Fibroblast of lung (primary cell): ENCODE measurements at regions not wholly inside any gene's neighbourhood (a gene's known extent, or its start where the extent isn't known, plus 50 kb on each side); places are given as distances from the start of the nearest gene placed in this dataset.

Experiments used
- DNase-seq, 2 donors: peaks; one replicate each; pipeline versions ENCODE4 v3.0.0 to v3.0.0-alpha.2; 2010; ENCODE audit warnings: low read depth in 2 of 2
- H2AFZ ChIP-seq: 2 replicates; pipeline ENCODE4 v1.5.1; 2012; ENCODE audit warnings: low read length, control low read depth, inconsistent platforms
- H3K27ac ChIP-seq: 2 replicates; pipeline ENCODE4 v1.5.1; 2011; ENCODE audit warnings: low read length, control low read depth; ENCODE audit not compliant: insufficient read depth
- H3K27me3 ChIP-seq: 2 replicates; pipeline ENCODE4 v1.5.1; 2011; ENCODE audit warnings: mild to moderate bottlenecking, low read length; ENCODE audit not compliant: control insufficient read depth, insufficient read depth
- H3K36me3 ChIP-seq: 2 replicates; pipeline ENCODE4 v1.5.1; 2011; ENCODE audit warnings: low read length; ENCODE audit not compliant: control insufficient read depth, insufficient read depth
- H3K4me1 ChIP-seq: 2 replicates; pipeline ENCODE4 v1.5.1; 2011; ENCODE audit warnings: low read length; ENCODE audit not compliant: control insufficient read depth, insufficient read depth; ENCODE audit errors: extremely low read depth
- H3K4me2 ChIP-seq: 2 replicates; pipeline ENCODE4 v1.5.1; 2011; ENCODE audit warnings: low read length, control low read depth; ENCODE audit not compliant: insufficient read depth; ENCODE audit errors: extremely low read depth
- H3K4me3 ChIP-seq, 4 experiments: fragments of 200-600 bp in 1 of 4; sonication (generic) in 1 of 4; replicated peaks in 1 of 4; 2 replicates each; pipeline ENCODE4 v1.5.1; 2011 to 2016; ENCODE audit warnings: low read length in 4 of 4, low read depth in 3 of 4, mild to moderate bottlenecking in 3 of 4, control low read depth in 2 of 4, inconsistent platforms in 1 of 4, mixed read lengths in 1 of 4; ENCODE audit not compliant: insufficient read depth in 1 of 4; ENCODE audit errors: control extremely low read depth in 1 of 4
- H3K79me2 ChIP-seq: 2 replicates; pipeline ENCODE4 v1.5.1; 2012; ENCODE audit warnings: mild to moderate bottlenecking, low read length, inconsistent platforms; ENCODE audit not compliant: control insufficient read depth, insufficient read depth
- H3K9ac ChIP-seq: 2 replicates; pipeline ENCODE4 v1.5.1; 2011; ENCODE audit warnings: mild to moderate bottlenecking, low read length, control low read depth; ENCODE audit not compliant: insufficient read depth
- H3K9me3 ChIP-seq: 2 replicates; pipeline ENCODE4 v1.5.1; 2012; ENCODE audit warnings: low read depth, low read length; ENCODE audit not compliant: control insufficient read depth, insufficient read depth
- H4K20me1 ChIP-seq: 2 replicates; pipeline ENCODE4 v1.5.1; 2011; ENCODE audit warnings: low read length; ENCODE audit not compliant: control insufficient read depth, insufficient read depth; ENCODE audit errors: extremely low read depth
- CTCF ChIP-seq, 2 donors: IDR thresholded peaks in 1 of 2; conservative IDR thresholded peaks in 1 of 2; 1 replicate in 1 of 2; 2 replicates in 1 of 2; pipeline ENCODE4 v1.5.1; 2011 to 2012; ENCODE audit warnings: low read length in 2 of 2, control low read depth in 1 of 2, inconsistent platforms in 1 of 2, low read depth in 1 of 2, mild to moderate bottlenecking in 1 of 2
- EZH2 ChIP-seq: IDR thresholded peaks from 2 replicates; pipeline ENCODE4 v1.5.1; 2012; ENCODE audit warnings: low read length, control low read depth, mild to moderate bottlenecking; ENCODE audit errors: missing control alignments

DNA sequence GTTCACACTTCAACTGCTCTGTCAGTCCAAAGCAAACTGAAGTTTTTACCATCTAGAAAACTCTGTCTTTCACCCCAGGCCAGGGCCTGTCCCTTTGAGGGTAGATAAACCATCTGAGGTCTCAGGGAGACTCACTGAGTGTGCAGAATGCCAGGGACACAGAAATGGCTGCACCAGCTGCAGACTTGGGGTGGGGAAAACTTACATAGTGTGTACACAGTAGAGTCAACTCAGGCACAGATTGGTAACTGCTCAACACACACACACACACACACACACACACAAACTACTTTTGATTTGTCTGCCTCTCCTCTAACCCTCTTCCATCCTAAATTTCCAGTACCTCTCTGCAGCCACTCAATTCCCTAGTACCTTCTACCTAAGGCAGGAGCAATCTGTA, 374.9 kb upstream of the JAG1 start:
- no peak overlapping the region for H3K4me2 ChIP-seq
- TF ChIP-seq CTCF (conservative IDR thresholded peaks at IDR 0.05 in 1 of 2, IDR thresholded peaks at IDR 0.05 in 1 of 2; ENCODE audit: low read depth in 1 of 2, low read length in 2 of 2), result no peak
- TF ChIP-seq EZH2, result no peak
- no peaks in the 10 kb centered on the region for H3K9me3 ChIP-seq
- H3K27ac ChIP-seq, result no peak overlapping the region
- no peak overlapping the region for H3K9ac ChIP-seq
- no peaks in the 10 kb centered on the region for H3K36me3 ChIP-seq
- DNase-seq, result no peak
- no peaks in the 10 kb centered on the region for H3K79me2 ChIP-seq
- H2AFZ ChIP-seq, result no peak overlapping the region
- no peaks in the 10 kb centered on the region for H4K20me1 ChIP-seq
- no peaks in the 10 kb centered on the region for H3K4me1 ChIP-seq
- no peak overlapping the region for H3K4me3 ChIP-seq
- no peaks in the 10 kb centered on the region for H3K27me3 ChIP-seq

GRCh38 chr20:11050350-11050749, 376.6 kb upstream of the JAG1 start:
- Histone ChIP-seq H3K79me2 (no peaks in the 10 kb centered on the region), H3K27ac (no peak overlapping the region), H2AFZ (no peak overlapping the region), H3K9me3 (no peaks in the 10 kb centered on the region), H3K4me1 (no peaks in the 10 kb centered on the region), H3K27me3 (no peaks in the 10 kb centered on the region), H4K20me1 (no peaks in the 10 kb centered on the region), H3K4me2 (no peak overlapping the region), H3K9ac (no peak overlapping the region), H3K36me3 (no peaks in the 10 kb centered on the region), H3K4me3 (no peak overlapping the region)
- TF ChIP-seq EZH2 (no peak), CTCF (conservative IDR thresholded peaks at IDR 0.05 in 1 of 2, IDR thresholded peaks at IDR 0.05 in 1 of 2; ENCODE audit: low read depth in 1 of 2, low read length in 2 of 2) (no peak)
- DNase-seq, result no peak

- H3K4me2 ChIP-seq, result no peak overlapping the region
- H4K20me1 ChIP-seq, result no peaks in the 10 kb centered on the region
- TF ChIP-seq EZH2 (no peak), CTCF (conservative IDR thresholded peaks at IDR 0.05 in 1 of 2, IDR thresholded peaks at IDR 0.05 in 1 of 2; ENCODE audit: low read depth in 1 of 2, low read length in 2 of 2) (no peak)
- no peaks in the 10 kb centered on the region for H3K9me3 ChIP-seq
- H3K4me1 ChIP-seq, result no peaks in the 10 kb centered on the region
- no peak overlapping the region for H3K27ac ChIP-seq
- no peak overlapping the region for H3K4me3 ChIP-seq
- no peak overlapping the region for H2AFZ ChIP-seq
- H3K27me3 ChIP-seq, result no peaks in the 10 kb centered on the region
- H3K79me2 ChIP-seq, result no peaks in the 10 kb centered on the region
- no peak for DNase-seq
- no peak overlapping the region for H3K9ac ChIP-seq
- no peaks in the 10 kb centered on the region for H3K36me3 ChIP-seq
Measured at GRCh38 chr20:11051136-11051535, 377.3 kb upstream of the JAG1 start.
